H9 (cell line): ENCODE measurements at regions not wholly inside any gene's neighbourhood (a gene's known extent, or its start where the extent isn't known, plus 50 kb on each side); places are given as distances from the start of the nearest gene placed in this dataset.

Experiments used
- DNase-seq: peaks from one replicate; pipeline ENCODE4 v3.0.0-alpha.2; 2017
- H2AFZ ChIP-seq: one replicate; pipeline ENCODE4 v1.6.1; 2013; ENCODE audit warnings: mild to moderate bottlenecking, low read length, control low read depth, moderate library complexity
- H2AK5ac ChIP-seq: 2 replicates; pipeline ENCODE4 v1.6.1; 2013; ENCODE audit warnings: low read length, control low read depth, mixed read lengths; ENCODE audit not compliant: insufficient read length
- H2BK120ac ChIP-seq: one replicate; pipeline ENCODE4 v1.6.1; 2013; ENCODE audit warnings: low read depth, mild to moderate bottlenecking, low read length, control low read depth, inconsistent platforms; ENCODE audit not compliant: poor library complexity, severe bottlenecking
- H2BK12ac ChIP-seq: 2 replicates; pipeline ENCODE4 v1.6.1; 2013; ENCODE audit warnings: low read length, control low read depth, mixed read lengths, low read depth; ENCODE audit not compliant: insufficient read length
- H2BK15ac ChIP-seq: 2 replicates; pipeline ENCODE4 v1.6.1; 2013; ENCODE audit warnings: low read depth, low read length, control low read depth
- H2BK20ac ChIP-seq: one replicate; pipeline ENCODE4 v1.6.1; 2013; ENCODE audit warnings: low read depth, mild to moderate bottlenecking, low read length, control low read depth, inconsistent platforms; ENCODE audit not compliant: poor library complexity, severe bottlenecking
- H2BK5ac ChIP-seq: 2 replicates; pipeline ENCODE4 v1.6.1; 2013; ENCODE audit warnings: low read length, control low read depth, mixed read lengths; ENCODE audit not compliant: insufficient read length
- H3K14ac ChIP-seq: 2 replicates; pipeline ENCODE4 v1.6.1; 2013; ENCODE audit warnings: low read length, control low read depth; ENCODE audit not compliant: insufficient read depth
- H3K18ac ChIP-seq: 2 replicates; pipeline ENCODE4 v1.6.1; 2013; ENCODE audit warnings: low read depth, mild to moderate bottlenecking, mixed read lengths, low read length, control low read depth; ENCODE audit not compliant: insufficient read length
- H3K23ac ChIP-seq: 2 replicates; pipeline ENCODE4 v1.6.1; 2013; ENCODE audit warnings: low read length, control low read depth, mixed read lengths, low read depth; ENCODE audit not compliant: insufficient read length
- H3K23me2 ChIP-seq: 2 replicates; pipeline ENCODE4 v1.6.1; 2013; ENCODE audit warnings: low read depth, mild to moderate bottlenecking, mixed read lengths, low read length, control low read depth; ENCODE audit not compliant: insufficient read length, poor library complexity, severe bottlenecking
- H3K27ac ChIP-seq: 2 replicates; pipeline ENCODE4 v1.5.1; 2013; ENCODE audit warnings: low read length, control low read depth, mixed read lengths, low read depth; ENCODE audit not compliant: insufficient read length
- H3K27me3 ChIP-seq: 2 replicates; pipeline ENCODE4 v1.6.1; 2013; ENCODE audit warnings: low read length, control low read depth, inconsistent platforms; ENCODE audit not compliant: insufficient read depth
- H3K4ac ChIP-seq: 2 replicates; pipeline ENCODE4 v1.6.1; 2013; ENCODE audit warnings: low read depth, mild to moderate bottlenecking, control low read depth, inconsistent platforms, low read length, moderate library complexity
- H3K4me1 ChIP-seq: 2 replicates; pipeline ENCODE4 v1.6.1; 2013; ENCODE audit warnings: low read length, control low read depth, inconsistent platforms; ENCODE audit not compliant: insufficient read depth
- H3K4me2 ChIP-seq: 2 replicates; pipeline ENCODE4 v1.6.1; 2013; ENCODE audit warnings: low read length, control low read depth, mixed read lengths; ENCODE audit not compliant: insufficient read length, insufficient read depth
- H3K56ac ChIP-seq: 2 replicates; pipeline ENCODE4 v1.6.1; 2013; ENCODE audit warnings: low read depth, mild to moderate bottlenecking, mixed read lengths, low read length, control low read depth; ENCODE audit not compliant: insufficient read length
- H3K79me1 ChIP-seq: 2 replicates; pipeline ENCODE4 v1.6.1; 2013; ENCODE audit warnings: low read depth, mild to moderate bottlenecking, moderate library complexity, low read length, control low read depth, inconsistent platforms; ENCODE audit not compliant: insufficient read depth, poor library complexity, severe bottlenecking
- H3K79me2 ChIP-seq: 2 replicates; pipeline ENCODE4 v1.6.1; 2013; ENCODE audit warnings: low read length, control low read depth, inconsistent platforms; ENCODE audit not compliant: insufficient read depth
- H3K9ac ChIP-seq: 2 replicates; pipeline ENCODE4 v1.6.1; 2013; ENCODE audit warnings: low read length, control low read depth, mixed read lengths; ENCODE audit not compliant: insufficient read length; ENCODE audit errors: extremely low read depth
- H3K9me3 ChIP-seq: one replicate; pipeline ENCODE4 v1.6.1; 2013; ENCODE audit warnings: low read depth, low read length, inconsistent platforms; ENCODE audit not compliant: control insufficient read depth
- H3T11ph ChIP-seq: one replicate; pipeline ENCODE4 v1.6.1; 2013; ENCODE audit warnings: mild to moderate bottlenecking, low read length, control low read depth, inconsistent platforms
- H4K20me1 ChIP-seq: one replicate; pipeline ENCODE4 v1.6.1; 2013; ENCODE audit not compliant: control insufficient read depth, insufficient read length, insufficient read depth
- H4K5ac ChIP-seq: 2 replicates; pipeline ENCODE4 v1.6.1; 2013; ENCODE audit warnings: low read depth, mild to moderate bottlenecking, mixed read lengths, low read length, control low read depth; ENCODE audit not compliant: insufficient read length
- H4K8ac ChIP-seq: replicated peaks from 2 replicates; pipeline ENCODE4 v1.6.1; 2013; ENCODE audit warnings: low read length, control low read depth, mixed read lengths, low read depth; ENCODE audit not compliant: insufficient read length
- H4K91ac ChIP-seq: 2 replicates; pipeline ENCODE4 v1.6.1; 2013; ENCODE audit warnings: low read depth, mild to moderate bottlenecking, moderate library complexity, mixed read lengths, low read length, control low read depth; ENCODE audit not compliant: insufficient read length
- H3K27ac Mint-ChIP-seq, 3 experiments: 2 replicates in 2 of 3; 3 replicates in 1 of 3; pipeline ENCODE4 v1.8.0; 2020 to 2021; ENCODE audit warnings: mixed read lengths in 3 of 3, mild to moderate bottlenecking in 1 of 3, moderate library complexity in 1 of 3
- H3K27me3 Mint-ChIP-seq: 2 replicates; pipeline ENCODE4 v1.8.0; 2021; ENCODE audit warnings: low read depth, mild to moderate bottlenecking, moderate library complexity, mixed read lengths
- H3K36me3 Mint-ChIP-seq, 3 experiments: 2 replicates in 2 of 3; 3 replicates in 1 of 3; pipeline ENCODE4 v1.8.0; 2020 to 2021; ENCODE audit warnings: low read depth in 3 of 3, mixed read lengths in 3 of 3; ENCODE audit not compliant: insufficient read depth in 1 of 3
- H3K4me1 Mint-ChIP-seq, 2 experiments: 2 replicates each; pipeline ENCODE4 v1.8.0; 2020; ENCODE audit warnings: mixed read lengths in 2 of 2
- H3K4me3 Mint-ChIP-seq, 2 experiments: 2 replicates in 1 of 2; 3 replicates in 1 of 2; pipeline ENCODE4 v1.8.0; 2020 to 2021; ENCODE audit warnings: mild to moderate bottlenecking in 2 of 2, mixed read lengths in 2 of 2, moderate library complexity in 1 of 2
- H3K9me3 Mint-ChIP-seq, 2 experiments: 2 replicates in 1 of 2; 3 replicates in 1 of 2; pipeline ENCODE4 v1.8.0; 2020; ENCODE audit warnings: mild to moderate bottlenecking in 2 of 2, mixed read lengths in 2 of 2, moderate library complexity in 1 of 2
- CTCF ChIP-seq: fragments of 200-600 bp; sonication (generic); conservative IDR thresholded peaks from 3 replicates; pipeline ENCODE4 v1.8.0; 2021; ENCODE audit warnings: antibody characterized with exemption, mild to moderate bottlenecking
- WGBS: extraction: QIAGEN DNeasy Blood & Tissue Kit; methylation state at CpG from one replicate; pipeline ENCODE4 v1.1.7; 2013; ENCODE audit warnings: missing lambda C conversion rate, low lambda C conversion rate, mixed read lengths; ENCODE audit not compliant: insufficient read length; ENCODE audit errors: extremely low coverage; 5-methylcytosine and 5-hydroxymethylcytosine counted together

GRCh38 chr2:37454851-37455762 lies 110.7 kb downstream of the QPCT start:
- H4K20me1 ChIP-seq: no peaks in the 10 kb centered on the region
- no peak overlapping the region for H2BK120ac ChIP-seq
- no peak overlapping the region for H3K14ac ChIP-seq
- H3K27me3 Mint-ChIP-seq: no peaks in the 10 kb centered on the region
- no peaks in the 10 kb centered on the region for H3K79me2 ChIP-seq
- H3K36me3 Mint-ChIP-seq: no peaks in the 10 kb centered on the region
- H3K4me2 ChIP-seq: no peak overlapping the region
- no peak overlapping the region for H2BK15ac ChIP-seq
- no peak overlapping the region for H2AFZ ChIP-seq
- no peak overlapping the region for H3K23ac ChIP-seq
- H2BK12ac ChIP-seq: no peak overlapping the region
- no peak overlapping the region for H3K4ac ChIP-seq
- no peaks in the 10 kb centered on the region for H3K9me3 Mint-ChIP-seq
- H4K5ac ChIP-seq: no peak overlapping the region
- H3K18ac ChIP-seq: no peak overlapping the region
- no peaks in the 10 kb centered on the region for H3K9me3 ChIP-seq
- no CpG with 5 or more reads among the region's 5 CpGs for WGBS
- H3K9ac ChIP-seq: no peak overlapping the region
- no peak for TF ChIP-seq CTCF
- H3K4me1 Mint-ChIP-seq: 0 out of 4 replicates have a peak, but pooled peaks cover 0 to 2% of the 10 kb centered on the region in 2 experiments
- no peak overlapping the region for H3K56ac ChIP-seq
- no peaks in the 10 kb centered on the region for H3K4me1 ChIP-seq
- H3K4me3 Mint-ChIP-seq: no peak overlapping the region
- no peak overlapping the region for H2AK5ac ChIP-seq
- no peak for DNase-seq
- no peaks in the 10 kb centered on the region for H3K23me2 ChIP-seq
- H2BK5ac ChIP-seq: no peak overlapping the region
- no peak overlapping the region for H4K91ac ChIP-seq
- H3K27ac Mint-ChIP-seq: no peak overlapping the region
- H3K27ac ChIP-seq: no peak overlapping the region
- H3T11ph ChIP-seq: no peak overlapping the region
- H3K79me1 ChIP-seq: no peaks in the 10 kb centered on the region
- no peak overlapping the region for H2BK20ac ChIP-seq
- H4K8ac ChIP-seq: no peak overlapping the region
- H3K27me3 ChIP-seq: no peaks in the 10 kb centered on the region
